Ovary (tissue), 7 donors: ENCODE measurements at regions not wholly inside any gene's neighbourhood (a gene's known extent, or its start where the extent isn't known, plus 50 kb on each side); places are given as distances from the start of the nearest gene placed in this dataset.

Experiments used
- DNase-seq, 5 donors: peaks; one replicate each; pipeline ENCODE4 v3.0.0-alpha.2; 2019 to 2020
- H3K27ac ChIP-seq, 2 donors: fragments of 200-600 bp; one replicate each; pipeline versions ENCODE4 v1.5.1 to v1.8.0; 2019 to 2022
- H3K27me3 ChIP-seq: fragments of 200-600 bp; one replicate; pipeline ENCODE4 v1.8.0; 2022
- H3K36me3 ChIP-seq: fragments of 200-600 bp; sonication (generic); one replicate; pipeline ENCODE4 v1.5.1; 2019
- H3K4me1 ChIP-seq: one replicate; pipeline ENCODE4 v1.8.1; 2013; ENCODE audit warnings: mild to moderate bottlenecking, moderate library complexity; ENCODE audit not compliant: insufficient read depth
- H3K4me3 ChIP-seq: fragments of 200-600 bp; sonication (generic); one replicate; pipeline ENCODE4 v1.5.1; 2017
- H3K9me3 ChIP-seq, 2 donors: fragments of 200-600 bp in 1 of 2; sonication (generic) in 1 of 2; one replicate each; pipeline versions ENCODE4 v1.5.1 to v1.8.1; 2013 to 2019; ENCODE audit warnings: mild to moderate bottlenecking in 1 of 2, moderate library complexity in 1 of 2
- EP300 ChIP-seq: sonication (generic); formaldehyde crosslinking; IDR thresholded peaks from one replicate; pipeline ENCODE4 v1.6.1; 2017; ENCODE audit warnings: antibody characterized with exemption
- POLR2A ChIP-seq: fragments of 450-650 bp; IDR thresholded peaks from one replicate; pipeline ENCODE4 v1.6.1; 2017; ENCODE audit warnings: antibody characterized with exemption, mild to moderate bottlenecking, moderate library complexity
- WGBS, 3 donors: extraction: QIAGEN DNeasy Blood & Tissue Kit in 1 of 3; methylation state at CpG; one replicate each; pipeline versions ENCODE4 v1.1.5 to v1.1.7; 2013 to 2017; 5-methylcytosine and 5-hydroxymethylcytosine counted together
- intact Hi-C, 4 donors: fragments of 100-400 bp; cut with DNase I; formaldehyde crosslinking; loops; one replicate each; pipeline versions ENCODE4 v1.11.0 to v1.15.1; 2022 to 2023
- TF ChIP-seq, protein P1 (sequence below), 3 donors: fragments of 450-650 bp in 2 of 3; fragments of 200-600 bp in 1 of 3; IDR thresholded peaks; one replicate each; pipeline versions ENCODE4 v1.5.1 to v1.8.0; 2016 to 2022; ENCODE audit warnings: antibody characterized with exemption in 3 of 3, mild to moderate bottlenecking in 1 of 3
- donor health status: DM: no; HTN: no; CAD: no; lungs with moderate emphysema.
- donor health status: DM: no; HTN: no; CAD: no.
- donor health status: Bipolar disorder and iron deficiency.
- donor health status: DM: no; HTN: no; CAD: no.
- donor health status: DM: yes; HTN: yes; CAD: no.

DNA sequence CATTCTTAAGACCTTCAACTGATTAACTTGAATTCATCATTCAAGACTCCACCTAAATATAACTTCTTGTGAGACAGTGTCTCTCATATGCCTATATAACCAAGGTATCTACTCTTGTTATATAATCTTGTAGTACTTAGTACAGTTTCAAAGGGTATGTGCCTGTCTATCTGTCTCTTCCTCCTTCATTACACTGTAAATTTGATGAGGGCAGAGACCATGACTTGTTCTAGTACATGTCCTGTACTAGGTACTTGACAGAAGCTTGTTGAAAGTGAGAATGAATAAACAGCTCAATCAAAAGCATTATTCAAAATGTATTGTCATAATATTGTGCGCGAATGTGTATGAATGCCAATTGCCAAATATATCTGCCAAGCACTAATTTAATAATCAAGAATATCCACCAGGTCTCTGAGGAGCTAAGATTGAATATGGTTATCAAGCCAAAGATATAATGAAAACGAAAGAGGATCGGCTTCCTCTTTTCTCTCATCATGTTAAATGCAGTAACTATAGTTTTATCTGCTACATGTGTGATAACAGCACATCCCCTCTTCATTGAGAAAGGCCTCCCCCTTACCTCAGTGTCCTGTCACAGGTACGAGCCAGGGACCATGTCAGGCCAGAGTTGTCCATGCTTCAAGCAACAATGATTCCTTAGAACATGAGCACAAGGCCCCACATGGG lies 117.3 kb downstream of the UCHL5 start:
- WGBS, 3 donors = 95 to 97% (median 97%) methylated on average over 5 of the region's 5 CpGs
- no peaks in the 10 kb centered on the region for H3K27me3 ChIP-seq
- no peaks in the 10 kb centered on the region for H3K36me3 ChIP-seq
- no peak for TF ChIP-seq POLR2A
- TF ChIP-seq, protein P1, sequence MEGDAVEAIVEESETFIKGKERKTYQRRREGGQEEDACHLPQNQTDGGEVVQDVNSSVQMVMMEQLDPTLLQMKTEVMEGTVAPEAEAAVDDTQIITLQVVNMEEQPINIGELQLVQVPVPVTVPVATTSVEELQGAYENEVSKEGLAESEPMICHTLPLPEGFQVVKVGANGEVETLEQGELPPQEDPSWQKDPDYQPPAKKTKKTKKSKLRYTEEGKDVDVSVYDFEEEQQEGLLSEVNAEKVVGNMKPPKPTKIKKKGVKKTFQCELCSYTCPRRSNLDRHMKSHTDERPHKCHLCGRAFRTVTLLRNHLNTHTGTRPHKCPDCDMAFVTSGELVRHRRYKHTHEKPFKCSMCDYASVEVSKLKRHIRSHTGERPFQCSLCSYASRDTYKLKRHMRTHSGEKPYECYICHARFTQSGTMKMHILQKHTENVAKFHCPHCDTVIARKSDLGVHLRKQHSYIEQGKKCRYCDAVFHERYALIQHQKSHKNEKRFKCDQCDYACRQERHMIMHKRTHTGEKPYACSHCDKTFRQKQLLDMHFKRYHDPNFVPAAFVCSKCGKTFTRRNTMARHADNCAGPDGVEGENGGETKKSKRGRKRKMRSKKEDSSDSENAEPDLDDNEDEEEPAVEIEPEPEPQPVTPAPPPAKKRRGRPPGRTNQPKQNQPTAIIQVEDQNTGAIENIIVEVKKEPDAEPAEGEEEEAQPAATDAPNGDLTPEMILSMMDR (IDR thresholded peaks at IDR 0.05) = no peak
- TF ChIP-seq EP300 = no peak
- DNase-seq = no peak
- no peaks in the 10 kb centered on the region for H3K9me3 ChIP-seq
- no peak overlapping the region for H3K27ac ChIP-seq
- H3K4me3 ChIP-seq = no peak overlapping the region
- H3K4me1 ChIP-seq = no peaks in the 10 kb centered on the region
- intact Hi-C loops = no loop called here

DNA sequence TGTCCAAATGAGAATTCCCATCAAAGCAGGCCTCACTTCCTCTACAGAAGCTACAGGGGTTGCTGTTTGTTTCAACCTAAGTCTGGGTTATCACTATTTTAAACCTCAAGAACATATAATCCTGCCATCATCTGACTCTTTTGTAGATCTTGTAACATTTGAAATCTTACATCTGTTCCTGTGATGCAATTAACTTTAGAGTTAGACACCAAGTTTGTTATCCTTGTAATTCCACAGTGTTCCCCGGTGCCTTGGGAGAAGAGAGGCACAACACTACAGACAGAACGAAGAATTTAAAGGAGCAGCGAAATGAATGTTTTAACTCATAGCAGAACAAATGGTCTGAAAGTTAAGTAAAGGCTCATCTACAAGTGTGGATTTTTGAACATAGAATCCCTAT lies 116.1 kb downstream of the UCHL5 start:
- H3K36me3 ChIP-seq = no peaks in the 10 kb centered on the region
- no peak overlapping the region for H3K4me3 ChIP-seq
- H3K27ac ChIP-seq = no peak overlapping the region
- intact Hi-C loops = no loop called here
- no peak for TF ChIP-seq EP300
- TF ChIP-seq, protein P1 (IDR thresholded peaks at IDR 0.05) = no peak
- H3K27me3 ChIP-seq = no peaks in the 10 kb centered on the region
- DNase-seq = no peak
- H3K4me1 ChIP-seq = no peaks in the 10 kb centered on the region
- no peaks in the 10 kb centered on the region for H3K9me3 ChIP-seq
- 48 to 59% (median 56%) methylated on average over 3 of the region's 3 CpGs for WGBS, 3 donors

DNA sequence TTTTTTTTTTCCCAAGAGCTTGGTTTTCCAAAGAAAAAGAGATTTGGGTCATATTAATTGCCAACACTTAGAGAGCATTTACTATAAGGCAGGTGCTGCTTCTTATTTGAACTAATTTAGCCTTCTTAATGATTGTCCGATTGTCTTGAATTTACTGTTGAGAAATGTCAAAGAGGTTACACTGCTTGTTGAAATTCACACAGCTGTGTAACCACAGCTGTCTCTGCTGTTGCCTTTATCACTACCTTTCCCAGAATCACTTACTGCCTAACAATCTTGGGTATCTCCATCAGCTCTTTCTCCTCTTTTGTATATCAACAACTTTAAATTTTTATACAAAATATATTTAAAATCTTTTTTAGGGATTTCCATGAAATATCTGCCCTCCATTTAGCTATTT lies 115.6 kb downstream of the UCHL5 start:
- Histone ChIP-seq H3K4me3 (no peak overlapping the region), H3K27ac (no peak overlapping the region), H3K4me1 (no peaks in the 10 kb centered on the region), H3K27me3 (no peaks in the 10 kb centered on the region), H3K36me3 (no peaks in the 10 kb centered on the region), H3K9me3 (no peaks in the 10 kb centered on the region)
- no peak for TF ChIP-seq POLR2A
- TF ChIP-seq, protein P1 (IDR thresholded peaks at IDR 0.05) = no peak
- no peak for TF ChIP-seq EP300
- no peak for DNase-seq
- 27 to 39% (median 35%) methylated on average over 1 of the region's 1 CpG for WGBS, 3 donors
- intact Hi-C loops = no loop called here

- TF ChIP-seq, protein P1 (IDR thresholded peaks at IDR 0.05) = no peak
- TF ChIP-seq POLR2A (no peak), EP300 (no peak)
These were observed 113.6 kb downstream of the UCHL5 start for GRCh38 chr1:192945390-192946130.

More at GRCh38 chr1:192945390-192946130, 113.6 kb downstream of the UCHL5 start:
- Histone ChIP-seq H3K4me1 (no peaks in the 10 kb centered on the region), H3K27me3 (no peaks in the 10 kb centered on the region), H3K4me3 (no peak overlapping the region), H3K36me3 (no peaks in the 10 kb centered on the region), H3K9me3 (no peaks in the 10 kb centered on the region), H3K27ac (no peak overlapping the region)
- intact Hi-C loops = no loop called here
- 69 to 73% (median 70%) methylated on average over 5 of the region's 5 CpGs for WGBS, 3 donors
- no peak for DNase-seq
